ENCODE measurements at regions not wholly inside any gene's neighbourhood (a gene's known extent, or its start where the extent isn't known, plus 50 kb on each side); places are given as distances from the start of the nearest gene placed in this dataset.

DNA sequence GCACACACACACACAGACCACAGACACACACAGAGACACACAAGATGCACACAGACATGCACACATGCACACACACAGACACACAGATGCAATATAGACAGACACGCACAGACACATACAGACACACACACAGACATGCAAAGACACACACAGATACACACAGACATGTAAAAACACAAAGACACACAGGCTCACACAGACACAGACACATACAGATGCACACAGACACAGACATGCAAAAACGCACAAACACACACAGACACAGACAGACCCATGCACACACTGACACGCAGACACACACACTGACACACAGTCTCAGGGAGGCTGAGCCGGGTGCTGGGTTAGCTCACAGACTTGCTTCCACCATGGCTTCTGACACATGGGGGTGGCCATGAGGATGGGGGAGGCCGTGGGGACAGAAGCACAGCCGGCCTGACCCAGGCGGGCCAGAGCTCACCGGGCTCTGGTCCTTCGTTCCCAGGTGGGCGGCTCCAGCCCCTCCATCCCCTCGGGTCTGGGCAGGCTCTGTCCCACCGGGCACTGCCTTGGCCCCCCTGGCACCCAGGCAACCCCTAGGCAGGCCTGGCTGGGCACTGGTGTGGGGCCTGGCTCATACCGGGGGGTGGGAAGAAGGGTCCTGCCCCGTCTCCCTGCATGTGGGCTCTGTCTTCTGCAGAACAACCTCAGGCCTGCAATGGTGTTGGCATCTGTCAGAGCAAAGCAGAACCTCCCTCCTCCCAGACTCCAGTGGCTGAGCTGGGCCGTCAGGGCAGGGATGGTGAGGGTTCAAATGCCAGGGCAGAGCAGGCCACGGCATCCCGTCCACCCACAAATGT is 1489.5 kb downstream of the BRD1 start:
- no peak for DNase-seq (ENCODE audit: low read depth)
- in situ Hi-C loops (cut with HindIII; ENCODE audit: low sequenced_read_pairs): no loop called here

DNA sequence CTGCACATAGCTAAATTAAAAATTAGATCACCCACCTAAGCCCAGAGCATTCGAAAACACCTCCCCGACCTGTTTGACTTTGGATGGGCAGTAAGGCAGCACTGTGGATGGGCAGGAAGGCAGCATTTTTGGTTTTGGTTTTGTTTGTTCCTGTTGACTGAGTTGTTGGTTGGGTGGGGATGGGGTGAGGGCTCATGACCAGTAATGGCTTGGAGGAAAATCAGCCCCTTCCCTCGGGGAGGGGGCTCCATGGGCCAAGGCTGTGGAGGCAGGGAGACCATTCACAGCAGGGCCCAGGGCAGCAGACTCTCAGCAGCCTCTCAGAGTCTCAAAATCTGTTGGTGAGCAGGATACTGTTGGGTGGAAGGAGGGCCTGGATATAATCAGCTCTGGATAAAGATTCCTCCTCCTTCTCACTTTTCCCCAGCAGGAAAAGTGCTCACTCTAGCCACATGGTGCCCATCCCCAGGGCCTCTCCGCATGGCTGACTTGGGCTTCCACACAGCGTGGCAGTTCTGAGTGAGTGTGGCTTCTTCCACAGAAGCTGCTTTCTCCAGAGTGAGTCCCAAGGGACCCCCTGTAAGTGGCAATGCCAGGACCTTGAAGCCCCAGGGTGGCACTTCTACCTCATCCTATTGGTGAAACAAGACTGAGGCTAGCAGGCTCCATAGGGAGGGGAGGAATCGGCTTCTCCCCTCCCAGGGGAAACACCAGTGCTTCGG is 1491.2 kb downstream of the BRD1 start:
- no peak overlapping the region for H3K4me3 ChIP-seq (ENCODE audit: low read depth, low read length)
- no peak for DNase-seq (ENCODE audit: low read depth)
- in situ Hi-C loops (cut with HindIII; ENCODE audit: low sequenced_read_pairs): no loop called here
- TF ChIP-seq, protein P1, sequence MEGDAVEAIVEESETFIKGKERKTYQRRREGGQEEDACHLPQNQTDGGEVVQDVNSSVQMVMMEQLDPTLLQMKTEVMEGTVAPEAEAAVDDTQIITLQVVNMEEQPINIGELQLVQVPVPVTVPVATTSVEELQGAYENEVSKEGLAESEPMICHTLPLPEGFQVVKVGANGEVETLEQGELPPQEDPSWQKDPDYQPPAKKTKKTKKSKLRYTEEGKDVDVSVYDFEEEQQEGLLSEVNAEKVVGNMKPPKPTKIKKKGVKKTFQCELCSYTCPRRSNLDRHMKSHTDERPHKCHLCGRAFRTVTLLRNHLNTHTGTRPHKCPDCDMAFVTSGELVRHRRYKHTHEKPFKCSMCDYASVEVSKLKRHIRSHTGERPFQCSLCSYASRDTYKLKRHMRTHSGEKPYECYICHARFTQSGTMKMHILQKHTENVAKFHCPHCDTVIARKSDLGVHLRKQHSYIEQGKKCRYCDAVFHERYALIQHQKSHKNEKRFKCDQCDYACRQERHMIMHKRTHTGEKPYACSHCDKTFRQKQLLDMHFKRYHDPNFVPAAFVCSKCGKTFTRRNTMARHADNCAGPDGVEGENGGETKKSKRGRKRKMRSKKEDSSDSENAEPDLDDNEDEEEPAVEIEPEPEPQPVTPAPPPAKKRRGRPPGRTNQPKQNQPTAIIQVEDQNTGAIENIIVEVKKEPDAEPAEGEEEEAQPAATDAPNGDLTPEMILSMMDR (IDR thresholded peaks at IDR 0.05; ENCODE audit: low read depth, low read length, missing control alignments): no peak

More for the DNA sequence above, 1489.5 kb downstream of the BRD1 start:
- TF ChIP-seq, protein P1 (IDR thresholded peaks at IDR 0.05; ENCODE audit: low read depth, low read length, missing control alignments): no peak
- no peak overlapping the region for H3K4me3 ChIP-seq (ENCODE audit: low read depth, low read length)

DNA sequence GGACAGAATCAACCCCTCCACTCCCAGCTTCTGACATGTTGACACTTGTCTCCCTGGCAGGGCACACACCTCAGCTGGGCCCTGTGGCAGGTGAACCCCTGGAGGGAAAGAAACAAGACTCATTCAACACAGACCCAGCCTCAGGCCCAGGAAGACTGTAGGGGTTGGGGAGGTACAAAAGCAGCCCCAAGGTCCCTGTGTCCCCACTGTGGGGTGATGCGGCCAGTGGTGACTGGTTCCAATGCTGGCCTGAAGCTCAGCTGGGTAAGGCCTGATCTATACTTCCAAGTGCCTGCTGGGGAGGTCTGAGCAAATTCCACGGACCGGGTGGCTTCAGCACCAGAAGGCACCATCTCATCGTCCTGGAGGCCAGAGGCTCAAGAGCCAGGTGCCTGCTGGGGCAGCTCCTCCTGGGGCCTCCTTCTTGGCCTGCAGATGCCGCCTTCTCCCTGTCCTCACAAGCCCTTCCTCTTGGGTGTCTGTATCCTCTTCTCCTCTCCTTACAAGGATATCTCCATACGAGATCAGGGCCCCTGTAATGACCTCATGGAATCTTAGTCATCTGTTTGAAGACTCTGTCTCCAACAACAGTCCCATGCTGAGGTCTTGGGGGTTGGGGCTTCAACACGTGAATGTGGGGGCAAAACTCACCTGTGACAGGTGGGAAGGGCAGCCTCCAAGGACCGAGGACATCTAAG is 1492.1 kb downstream of the BRD1 start:
- DNase-seq (ENCODE audit: low read depth): no peak
- in situ Hi-C loops (cut with HindIII; ENCODE audit: low sequenced_read_pairs): no loop called here
- no peak overlapping the region for H3K4me3 ChIP-seq (ENCODE audit: low read depth, low read length)
- TF ChIP-seq, protein P1 (IDR thresholded peaks at IDR 0.05; ENCODE audit: low read depth, low read length, missing control alignments): no peak

DNA sequence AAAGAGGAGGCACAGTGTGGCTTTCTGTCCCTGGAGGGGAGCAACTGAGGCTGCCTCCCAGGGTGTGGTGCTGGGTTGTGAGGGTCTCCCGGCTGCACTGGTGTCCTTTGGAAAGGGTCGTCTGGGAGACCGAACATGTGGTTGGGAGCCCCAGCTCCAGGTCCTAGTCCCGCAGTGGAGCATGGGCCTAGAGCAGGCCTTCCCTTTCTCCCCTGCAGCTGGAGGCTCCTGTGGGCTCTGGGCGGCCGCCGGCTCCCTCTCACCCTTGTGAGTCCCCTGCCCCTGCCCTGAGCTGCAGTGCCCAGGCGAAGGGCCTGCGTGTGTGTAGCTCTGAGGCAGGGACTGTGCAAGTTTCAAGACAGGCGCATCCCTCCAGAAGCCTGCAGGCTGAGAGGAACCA is 1492.7 kb downstream of the BRD1 start:
- TF ChIP-seq, protein P1 (IDR thresholded peaks at IDR 0.05; ENCODE audit: low read depth, low read length, missing control alignments): no peak
- no peak overlapping the region for H3K4me3 ChIP-seq (ENCODE audit: low read depth, low read length)
- in situ Hi-C loops (cut with HindIII; ENCODE audit: low sequenced_read_pairs): no loop called here
- DNase-seq (ENCODE audit: low read depth): no peak

DNA sequence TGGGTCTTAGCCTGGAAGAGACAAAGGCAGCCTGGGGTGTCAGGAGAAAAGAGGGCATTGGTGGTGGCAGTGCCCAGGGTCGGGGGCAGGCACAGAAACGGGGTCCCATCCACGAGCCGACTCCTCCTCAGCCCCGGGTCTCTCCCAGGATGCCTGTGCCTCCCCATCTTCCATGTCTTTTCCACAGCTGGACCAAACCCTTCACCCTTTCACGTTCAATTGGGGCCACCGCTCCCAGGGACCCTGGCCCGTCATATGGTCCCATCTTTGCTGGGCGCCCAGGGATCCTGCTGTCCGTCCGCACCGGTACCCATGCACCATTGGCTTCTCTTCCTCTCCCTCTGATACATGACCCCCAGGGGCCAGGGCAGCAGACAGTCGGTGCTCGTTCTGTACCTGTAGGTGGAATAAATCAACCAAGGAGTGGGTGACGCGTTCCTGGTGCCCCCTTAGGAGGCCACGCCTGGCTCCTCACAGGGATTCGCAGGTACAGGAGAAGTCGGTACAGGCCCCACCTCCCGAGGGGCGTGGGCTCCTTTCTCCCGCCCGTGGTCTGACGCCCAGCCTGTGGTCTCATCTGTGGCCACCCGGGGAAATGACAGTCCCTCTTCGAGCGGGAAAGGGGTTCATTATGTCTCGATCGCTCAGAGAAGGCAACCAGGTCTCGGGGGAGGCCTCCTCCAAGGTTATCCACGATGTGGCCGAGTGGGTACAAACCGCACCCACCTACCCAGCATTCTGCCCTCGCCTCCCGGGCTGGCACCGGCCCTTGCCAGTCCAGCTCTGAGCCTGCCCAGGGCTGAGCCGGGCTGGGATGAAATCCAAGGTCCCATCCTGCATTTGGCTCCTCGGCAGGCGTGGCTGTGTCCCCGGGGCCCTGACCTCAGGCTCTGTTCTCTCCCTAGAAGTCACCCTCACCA is 1493.6 kb downstream of the BRD1 start:
- no peak overlapping the region for H3K4me3 ChIP-seq (ENCODE audit: low read depth, low read length)
- in situ Hi-C loops (cut with HindIII; ENCODE audit: low sequenced_read_pairs): no loop called here
- TF ChIP-seq, protein P1 (IDR thresholded peaks at IDR 0.05; ENCODE audit: low read depth, low read length, missing control alignments): no peak
- no peak for DNase-seq (ENCODE audit: low read depth)
